Endothelial cell of umbilical vein (primary cell): ENCODE measurements at regions not wholly inside any gene's neighbourhood (a gene's known extent, or its start where the extent isn't known, plus 50 kb on each side); places are given as distances from the start of the nearest gene placed in this dataset.

Source experiments
- EZH2 ChIP-seq: IDR thresholded peaks from 2 replicates; pipeline ENCODE4 v1.6.1; 2012; ENCODE audit warnings: borderline replicate concordance, low read depth, mild to moderate bottlenecking, moderate library complexity, low read length, inconsistent platforms; ENCODE audit not compliant: severe bottlenecking
- JUN ChIP-seq: IDR thresholded peaks from 2 replicates; pipeline ENCODE4 v1.6.1; 2011; ENCODE audit warnings: borderline replicate concordance, low read depth; ENCODE audit not compliant: insufficient read length, insufficient read depth
- MAX ChIP-seq: IDR thresholded peaks from 2 replicates; pipeline ENCODE4 v1.6.1; 2011; ENCODE audit not compliant: insufficient read depth, insufficient read length
- MYC ChIP-seq: IDR thresholded peaks from one replicate; pipeline ENCODE4 v1.6.1; 2011; ENCODE audit warnings: mild to moderate bottlenecking, low read depth, low read length
- POLR2A ChIP-seq: IDR thresholded peaks from 2 replicates; pipeline ENCODE4 v1.6.1; 2012; ENCODE audit warnings: low read depth, mild to moderate bottlenecking, control low read depth, low read length
- POLR2AphosphoS5 ChIP-seq: IDR thresholded peaks from 2 replicates; pipeline ENCODE4 v1.6.1; 2012; ENCODE audit warnings: low read depth, mild to moderate bottlenecking, control low read depth, low read length, moderate library complexity; ENCODE audit not compliant: insufficient read depth
- TF ChIP-seq, protein P1 (sequence below), 2 donors: IDR thresholded peaks; 1 replicate in 1 of 2; 2 replicates in 1 of 2; pipeline ENCODE4 v1.5.1; 2011; ENCODE audit warnings: low read length in 2 of 2, mild to moderate bottlenecking in 2 of 2, moderate library complexity in 2 of 2, control low read depth in 1 of 2, inconsistent platforms in 1 of 2, low read depth in 1 of 2; ENCODE audit not compliant: insufficient read depth in 1 of 2; ENCODE audit errors: extremely low read depth in 1 of 2

DNA sequence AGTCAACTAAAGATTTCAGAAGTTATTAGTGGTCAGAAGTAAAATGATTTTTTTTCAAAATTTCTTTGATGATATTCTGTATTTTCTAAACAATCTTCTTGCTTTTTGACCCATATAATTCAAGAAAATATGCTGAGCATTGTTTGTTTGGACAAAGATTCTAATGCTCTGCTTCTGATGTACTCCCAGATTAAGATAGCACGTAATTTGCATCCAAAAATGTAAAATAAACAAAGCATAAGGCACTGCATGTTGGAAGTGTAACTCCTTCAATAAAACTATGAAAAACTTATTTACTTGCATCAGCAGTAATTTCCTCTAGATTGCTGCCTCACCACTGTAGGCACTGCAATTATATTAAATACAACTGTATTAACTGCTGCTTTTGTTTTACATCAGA is 1054.1 kb downstream of the TTLL7 start:
- TF ChIP-seq POLR2AphosphoS5 (no peak), JUN (no peak), POLR2A (no peak), MAX (no peak), MYC (no peak), EZH2 (no peak)
- TF ChIP-seq, protein P1, sequence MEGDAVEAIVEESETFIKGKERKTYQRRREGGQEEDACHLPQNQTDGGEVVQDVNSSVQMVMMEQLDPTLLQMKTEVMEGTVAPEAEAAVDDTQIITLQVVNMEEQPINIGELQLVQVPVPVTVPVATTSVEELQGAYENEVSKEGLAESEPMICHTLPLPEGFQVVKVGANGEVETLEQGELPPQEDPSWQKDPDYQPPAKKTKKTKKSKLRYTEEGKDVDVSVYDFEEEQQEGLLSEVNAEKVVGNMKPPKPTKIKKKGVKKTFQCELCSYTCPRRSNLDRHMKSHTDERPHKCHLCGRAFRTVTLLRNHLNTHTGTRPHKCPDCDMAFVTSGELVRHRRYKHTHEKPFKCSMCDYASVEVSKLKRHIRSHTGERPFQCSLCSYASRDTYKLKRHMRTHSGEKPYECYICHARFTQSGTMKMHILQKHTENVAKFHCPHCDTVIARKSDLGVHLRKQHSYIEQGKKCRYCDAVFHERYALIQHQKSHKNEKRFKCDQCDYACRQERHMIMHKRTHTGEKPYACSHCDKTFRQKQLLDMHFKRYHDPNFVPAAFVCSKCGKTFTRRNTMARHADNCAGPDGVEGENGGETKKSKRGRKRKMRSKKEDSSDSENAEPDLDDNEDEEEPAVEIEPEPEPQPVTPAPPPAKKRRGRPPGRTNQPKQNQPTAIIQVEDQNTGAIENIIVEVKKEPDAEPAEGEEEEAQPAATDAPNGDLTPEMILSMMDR (IDR thresholded peaks at IDR 0.05; ENCODE audit: extremely low read depth in 1 of 2, insufficient read depth in 1 of 2, low read depth in 1 of 2, low read length in 2 of 2): no peak
